HUDEP-2 (cell line): ENCODE measurements at regions not wholly inside any gene's neighbourhood (a gene's known extent, or its start where the extent isn't known, plus 50 kb on each side); places are given as distances from the start of the nearest gene placed in this dataset.
A peak's percentile ranks its signal among the peaks of the same experiment; 100 is the strongest.
"Not testable (repeated sequence)": the region's sequence is repeated elsewhere in the genome, so short reads cannot be mapped to it uniquely, and the experiment has no call there.

Experiments
- DNase-seq, 76 experiments: peaks; one replicate each; lab custom pipeline; 2025; ENCODE audit not compliant: unreplicated experiment in 76 of 76; lab: John Stamatoyannopoulos, UW

- DNase-seq: peak in 3 of 76 experiments; percentile 10 to 17 (median 11)
These were observed 1799.9 kb upstream of the ACO1 start for GRCh38 chr9:30584559-30584958.

- DNase-seq: no peak
These were observed 1793.0 kb upstream of the ACO1 start for GRCh38 chr9:30591461-30591860.

DNA sequence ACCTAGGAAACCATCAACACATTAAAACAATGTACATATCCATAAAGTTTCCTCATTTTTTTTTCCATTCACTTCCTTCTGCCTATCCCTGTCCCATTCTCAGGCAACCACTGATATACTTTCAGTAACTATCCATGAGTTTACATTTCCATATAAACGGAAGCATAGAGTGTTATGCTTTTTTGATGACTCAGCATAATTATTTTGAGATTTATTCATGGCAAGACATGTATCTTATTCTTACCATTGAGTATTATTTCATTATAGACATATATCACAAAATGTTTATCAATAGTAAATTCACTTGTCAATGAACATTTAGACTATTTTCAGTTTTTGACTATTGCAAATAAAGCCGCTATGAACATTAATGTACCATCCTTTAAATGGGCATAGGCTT lies 1786.8 kb upstream of the ACO1 start:
- no peak for DNase-seq

DNA sequence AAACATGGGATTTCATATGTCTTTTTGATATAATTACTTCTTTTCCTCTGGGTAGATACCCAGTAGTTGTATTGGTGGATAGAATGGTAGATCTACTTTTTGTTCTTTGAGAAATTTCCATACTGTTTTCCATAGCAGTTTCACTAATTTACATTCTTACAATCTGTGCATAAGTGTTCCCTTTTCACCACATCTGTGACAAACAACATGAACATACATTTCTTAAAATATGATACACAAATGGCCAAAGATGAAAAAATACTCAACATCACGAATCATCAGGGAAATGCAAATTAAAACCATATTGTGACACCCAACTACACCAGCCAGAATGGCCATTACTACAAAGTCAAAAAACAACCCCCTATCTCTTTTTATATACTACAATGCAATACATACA lies 1778.5 kb upstream of the ACO1 start:
- no peak for DNase-seq

DNA sequence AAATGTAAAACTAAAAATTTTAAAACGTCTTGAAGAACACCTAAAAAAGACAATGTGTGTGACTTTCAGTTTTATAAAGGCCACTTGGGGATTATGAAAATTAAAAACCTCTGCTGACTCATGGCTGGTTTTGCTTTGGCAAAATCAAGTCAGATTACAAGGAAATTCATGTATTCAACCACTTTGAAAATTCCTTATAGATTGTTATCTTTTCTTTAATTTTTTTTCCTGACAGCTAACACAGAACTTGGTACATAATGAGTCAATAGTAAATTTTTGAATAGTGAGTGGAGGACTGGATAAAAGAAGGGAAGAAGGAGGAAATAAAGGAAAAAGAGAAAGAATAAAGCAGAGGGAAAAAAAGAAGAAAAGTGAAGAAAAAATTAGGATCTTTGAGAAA lies 1774.7 kb upstream of the ACO1 start:
- DNase-seq: no peak

- DNase-seq: not testable (repeated sequence)
These were observed 1767.7 kb upstream of the ACO1 start for GRCh38 chr9:30616782-30617181.

GRCh38 chr9:30622561-30622960 lies 1761.9 kb upstream of the ACO1 start:
- no peak for DNase-seq

- DNase-seq: no peak
These were observed 1755.4 kb upstream of the ACO1 start for GRCh38 chr9:30628915-30629567.

DNA sequence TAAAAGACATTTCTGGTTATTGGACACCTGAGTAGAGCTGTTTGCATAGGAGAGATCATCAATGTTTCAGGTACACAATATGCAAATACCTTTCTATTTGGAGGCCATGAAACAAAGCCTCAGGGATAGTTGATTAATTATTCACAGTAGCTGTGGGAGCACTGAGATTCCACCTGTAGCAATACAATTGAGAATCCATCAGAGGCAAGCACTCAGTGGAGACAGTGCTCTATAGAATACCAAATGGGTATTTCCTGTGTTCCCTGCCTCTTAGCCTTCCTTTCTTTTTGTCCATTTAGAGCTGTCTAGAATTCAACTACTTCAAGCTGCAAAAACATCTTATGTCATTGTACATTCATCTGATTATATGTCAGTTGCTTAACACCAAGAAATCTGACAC lies 1754.0 kb upstream of the ACO1 start:
- DNase-seq: no peak

- DNase-seq: not testable (repeated sequence)
These were observed 1737.8 kb upstream of the ACO1 start for GRCh38 chr9:30646639-30647038.

GRCh38 chr9:30661925-30662324 lies 1722.5 kb upstream of the ACO1 start:
- DNase-seq: no peak

GRCh38 chr9:30670805-30671562 lies 1713.5 kb upstream of the ACO1 start:
- no peak for DNase-seq

- no peak for DNase-seq
These were observed 1711.3 kb upstream of the ACO1 start for GRCh38 chr9:30673132-30673531.

GRCh38 chr9:30676651-30677050 lies 1707.8 kb upstream of the ACO1 start:
- no peak for DNase-seq

- no peak for DNase-seq
These were observed 1707.2 kb upstream of the ACO1 start for GRCh38 chr9:30677221-30677620.

DNA sequence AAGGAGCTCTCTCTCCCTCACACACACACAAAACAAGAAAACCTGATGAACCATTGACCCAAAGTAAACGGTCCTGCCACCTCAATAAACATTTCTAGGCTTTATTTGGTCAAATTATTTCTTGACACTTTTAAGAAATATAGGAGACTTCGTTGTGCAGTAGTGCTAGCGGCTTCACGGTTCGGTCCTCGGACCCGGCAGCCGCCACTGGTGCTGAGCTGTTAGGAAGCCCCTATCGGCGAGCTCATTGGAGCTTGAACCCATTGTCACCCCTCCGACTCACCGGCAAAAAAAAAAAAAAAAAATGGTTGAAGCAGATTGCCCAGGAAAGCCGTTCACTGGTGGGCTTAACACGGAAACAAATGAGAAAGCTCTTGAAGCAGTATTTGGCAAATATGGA lies 1695.6 kb upstream of the ACO1 start:
- no peak for DNase-seq

DNA sequence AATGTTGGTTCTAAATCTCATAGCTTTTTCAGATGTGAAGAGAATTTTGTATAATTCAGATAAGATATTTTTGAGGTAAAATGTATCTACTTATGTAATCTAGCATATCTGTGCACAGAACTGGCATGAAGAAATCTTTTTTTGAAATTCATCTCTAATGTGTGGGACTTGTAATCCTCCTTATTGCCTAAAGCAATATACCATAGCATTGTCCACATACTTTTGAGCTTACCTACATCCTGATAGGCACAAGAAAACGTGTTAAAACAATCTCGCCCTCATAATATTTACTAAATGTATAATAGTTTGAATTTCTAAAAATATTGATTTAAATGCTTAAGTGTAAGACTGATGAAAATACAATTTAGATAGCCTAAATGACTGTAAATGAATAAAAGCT lies 1686.5 kb upstream of the ACO1 start:
- DNase-seq: no peak

- DNase-seq: no peak
These were observed 1672.9 kb upstream of the ACO1 start for GRCh38 chr9:30711591-30711990.

- no peak for DNase-seq
These were observed 1671.2 kb upstream of the ACO1 start for GRCh38 chr9:30713243-30713642.

DNA sequence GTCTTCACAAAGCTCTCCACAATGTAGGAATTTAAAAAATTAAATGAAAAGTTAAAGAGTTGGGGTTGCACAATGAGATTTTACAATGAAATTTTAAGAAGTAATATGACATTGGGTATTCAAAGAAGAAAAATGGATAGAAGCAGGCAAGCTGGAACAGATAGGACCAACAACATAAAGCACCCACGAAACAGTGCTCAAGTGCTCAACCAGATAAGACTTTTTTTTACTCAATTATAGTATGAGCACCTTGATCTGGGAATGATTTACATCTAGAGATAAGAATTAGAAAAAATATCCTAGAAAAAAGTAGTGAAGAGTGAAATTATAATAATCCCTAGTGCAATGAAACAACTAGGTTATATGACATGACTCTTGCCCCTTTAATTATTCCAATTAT lies 1670.1 kb upstream of the ACO1 start:
- no peak for DNase-seq

GRCh38 chr9:30718483-30718882 lies 1666.0 kb upstream of the ACO1 start:
- no peak for DNase-seq

DNA sequence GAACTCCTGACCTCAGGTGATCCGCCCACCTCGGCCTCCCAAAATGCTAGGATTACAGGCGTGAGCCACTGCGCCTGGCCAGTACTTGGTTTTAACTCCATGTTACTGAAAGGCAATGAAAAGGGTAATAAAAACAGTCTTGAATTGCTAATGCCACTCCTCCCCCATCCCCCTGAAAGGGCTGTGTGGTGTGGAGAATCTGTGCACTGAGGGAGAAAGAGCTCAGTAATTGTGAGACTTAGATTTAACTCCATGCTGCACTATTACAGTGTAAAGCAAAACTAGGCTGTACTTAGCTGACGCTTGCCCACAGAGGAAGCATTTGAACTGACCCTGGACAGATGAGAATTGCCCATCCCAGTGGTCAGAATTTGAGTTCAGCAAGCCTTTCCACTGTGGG lies 1662.4 kb upstream of the ACO1 start:
- DNase-seq: no peak
